ENCODE measurements at regions not wholly inside any gene's neighbourhood (a gene's known extent, or its start where the extent isn't known, plus 50 kb on each side); places are given as distances from the start of the nearest gene placed in this dataset.

DNA sequence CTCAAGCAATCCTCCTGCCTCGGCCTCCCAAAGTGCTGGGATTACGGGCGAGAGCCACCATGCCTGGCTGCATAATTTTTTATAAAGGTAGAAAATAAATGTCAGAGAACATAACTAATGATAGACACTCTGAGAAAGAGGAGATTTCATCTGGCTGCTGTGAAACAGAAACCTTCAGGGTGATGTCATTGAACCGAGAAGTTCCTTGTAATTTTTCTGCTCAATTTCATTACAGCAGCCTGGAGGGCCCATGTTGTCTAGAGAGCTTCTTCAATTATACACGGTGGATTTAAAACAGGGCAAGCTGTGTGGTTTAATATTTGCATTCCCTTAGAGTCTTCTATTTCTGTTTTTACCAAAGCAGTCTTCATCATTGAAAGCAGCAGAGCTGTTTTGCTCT lies 64.3 kb upstream of the MORC3 start (continued):
- no peak for TF ChIP-seq CHD7 (IDR thresholded peaks at IDR 0.05; ENCODE audit: insufficient replicate concordance, low read length)

Measured in H1 (cell line).